ENCODE measurements at regions not wholly inside any gene's neighbourhood (a gene's known extent, or its start where the extent isn't known, plus 50 kb on each side); places are given as distances from the start of the nearest gene placed in this dataset.

GRCh38 chr22:49657974-49658590 lies 169.6 kb downstream of the BRD1 start:
- DNase-seq, result peak; percentile 7

GRCh38 chr22:49657275-49657973 lies 170.2 kb downstream of the BRD1 start:
- peak; percentile 79 for DNase-seq

- peak; percentile 74 for DNase-seq
Observed at GRCh38 chr22:49656883-49657274, 170.8 kb downstream of the BRD1 start.

GRCh38 chr22:49656291-49656851 lies 171.3 kb downstream of the BRD1 start:
- no peak for DNase-seq

GRCh38 chr22:49655168-49655812 lies 172.4 kb downstream of the BRD1 start:
- DNase-seq, result no peak

GRCh38 chr22:49650336-49651241 lies 177.1 kb downstream of the BRD1 start:
- no peak for DNase-seq

GRCh38 chr22:49649166-49650068 lies 178.3 kb downstream of the BRD1 start:
- DNase-seq, result no peak

- DNase-seq, result no peak
Observed at GRCh38 chr22:49648053-49648452, 179.6 kb downstream of the BRD1 start.

- DNase-seq, result no peak
Observed at GRCh38 chr22:49647627-49648026, 180.0 kb downstream of the BRD1 start.

GRCh38 chr22:49646876-49647275 lies 180.8 kb downstream of the BRD1 start:
- no peak for DNase-seq

- no peak for DNase-seq
Observed at GRCh38 chr22:49645791-49646550, 181.7 kb downstream of the BRD1 start.

- no peak for DNase-seq
Observed at GRCh38 chr22:49645257-49645656, 182.4 kb downstream of the BRD1 start.

- DNase-seq, result no peak
Observed at GRCh38 chr22:49643998-49644397, 183.7 kb downstream of the BRD1 start.

GRCh38 chr22:49643466-49643865 lies 184.2 kb downstream of the BRD1 start:
- DNase-seq, result no peak

- DNase-seq, result no peak
Observed at GRCh38 chr22:49642741-49643140, 184.9 kb downstream of the BRD1 start.

- no peak for DNase-seq
Observed at GRCh38 chr22:49642331-49642730, 185.3 kb downstream of the BRD1 start.

GRCh38 chr22:49641770-49642313 lies 185.8 kb downstream of the BRD1 start:
- no peak for DNase-seq

- no peak for DNase-seq
Observed at GRCh38 chr22:49640366-49641095, 187.1 kb downstream of the BRD1 start.

GRCh38 chr22:49639956-49640355 lies 187.7 kb downstream of the BRD1 start:
- DNase-seq, result no peak

- DNase-seq, result no peak
Observed at GRCh38 chr22:49638788-49639187, 188.9 kb downstream of the BRD1 start.

Data from activated naive CD4-positive, alpha-beta T cell treated with anti-CD3 and anti-CD28 coated beads, Interleukin-2, amount 50 U/mL, for 16 hours (primary cell).